Neural cell (in vitro differentiated cells): ENCODE measurements at regions not wholly inside any gene's neighbourhood (a gene's known extent, or its start where the extent isn't known, plus 50 kb on each side); places are given as distances from the start of the nearest gene placed in this dataset.

Source experiments
- H2AFZ ChIP-seq: fragments of 200-600, 300-800 bp; sonication (generic), shearing (Covaris generic); 2 replicates; pipeline ENCODE4 v1.6.0; 2014; ENCODE audit warnings: low read depth, mild to moderate bottlenecking, antibody characterized with exemption, low read length, moderate library complexity
- H3F3A ChIP-seq: fragments of 200-600 bp; shearing (Covaris generic); 2 replicates; pipeline ENCODE4 v1.6.1; 2016; ENCODE audit warnings: mild to moderate bottlenecking, moderate library complexity, mixed read lengths, antibody characterized with exemption, low read length; ENCODE audit not compliant: insufficient read depth, poor library complexity, severe bottlenecking
- H3K27ac ChIP-seq: fragments of 200-600, 300-800 bp; sonication (generic), shearing (Covaris generic); 2 replicates; pipeline ENCODE4 v1.5.1; 2014; ENCODE audit warnings: mild to moderate bottlenecking, low read length, moderate library complexity
- H3K27me3 ChIP-seq: fragments of 300-800, 200-600 bp; sonication (generic), shearing (Covaris generic); 2 replicates; pipeline ENCODE4 v1.6.0; 2014; ENCODE audit warnings: mild to moderate bottlenecking, low read depth, low read length, moderate library complexity; ENCODE audit not compliant: insufficient read depth
- H3K36me3 ChIP-seq: fragments of 300-800, 200-600 bp; sonication (generic), shearing (Covaris generic); 2 replicates; pipeline ENCODE4 v1.5.1; 2014; ENCODE audit warnings: mild to moderate bottlenecking, antibody characterized with exemption, low read length, moderate library complexity; ENCODE audit not compliant: insufficient read depth
- H3K4me2 ChIP-seq: fragments of 300-800, 200-600 bp; sonication (generic), shearing (Covaris generic); 2 replicates; pipeline ENCODE4 v1.6.0; 2014; ENCODE audit warnings: mild to moderate bottlenecking, low read length
- H3K4me3 ChIP-seq: fragments of 300-800, 200-600 bp; sonication (generic), shearing (Covaris generic); 2 replicates; pipeline ENCODE4 v1.5.1; 2014; ENCODE audit warnings: mild to moderate bottlenecking, low read length, moderate library complexity
- H3K79me2 ChIP-seq: fragments of 200-600 bp; shearing (Covaris generic); replicated peaks from 2 replicates; pipeline ENCODE4 v1.6.0; 2014; ENCODE audit warnings: mild to moderate bottlenecking, low read length, moderate library complexity; ENCODE audit not compliant: insufficient read depth
- H3K9ac ChIP-seq: fragments of 300-800, 200-600 bp; sonication (generic), shearing (Covaris generic); 2 replicates; pipeline ENCODE4 v1.6.1; 2016; ENCODE audit warnings: mild to moderate bottlenecking, low read length, mixed read lengths
- H3K9me2 ChIP-seq: fragments of 200-600 bp; shearing (Covaris generic); 2 replicates; pipeline ENCODE4 v1.6.1; 2016; ENCODE audit warnings: mild to moderate bottlenecking, low read length, mixed read lengths; ENCODE audit not compliant: insufficient read depth
- H3K9me3 ChIP-seq: fragments of 200-600, 300-800 bp; sonication (generic), shearing (Covaris generic); 2 replicates; pipeline ENCODE4 v1.6.1; 2016; ENCODE audit warnings: mild to moderate bottlenecking, mixed run types, low read length, moderate library complexity, mixed read lengths
- H4K20me1 ChIP-seq: fragments of 200-600 bp; shearing (Covaris generic); 2 replicates; pipeline ENCODE4 v1.6.1; 2016; ENCODE audit warnings: mild to moderate bottlenecking, mixed run types; ENCODE audit not compliant: insufficient read depth
- EP300 ChIP-seq: fragments of 450-650 bp; conservative IDR thresholded peaks from 2 replicates; pipeline ENCODE4 v1.6.1; 2014; ENCODE audit warnings: antibody characterized with exemption, mild to moderate bottlenecking, moderate library complexity; ENCODE audit not compliant: poor library complexity, severe bottlenecking
- EZH2 ChIP-seq: fragments of 200-600, 300-800 bp; shearing (Covaris generic), sonication (generic); IDR thresholded peaks from 2 replicates; pipeline ENCODE4 v1.6.1; 2014; ENCODE audit warnings: antibody characterized with exemption, low read length, borderline replicate concordance, mild to moderate bottlenecking; ENCODE audit not compliant: insufficient read depth, poor library complexity, severe bottlenecking
- MXI1 ChIP-seq: fragments of 450-650 bp; conservative IDR thresholded peaks from 2 replicates; pipeline ENCODE4 v1.6.1; 2014; ENCODE audit warnings: antibody characterized with exemption, mild to moderate bottlenecking; ENCODE audit not compliant: poor library complexity, severe bottlenecking
- POLR2AphosphoS5 ChIP-seq: IDR thresholded peaks from 2 replicates; pipeline ENCODE4 v1.6.1; 2012
- RAD21 ChIP-seq: fragments of 450-650 bp; conservative IDR thresholded peaks from 2 replicates; pipeline ENCODE4 v1.6.1; 2014; ENCODE audit warnings: antibody characterized with exemption, mild to moderate bottlenecking, moderate library complexity
- SMC3 ChIP-seq: fragments of 450-650 bp; conservative IDR thresholded peaks from 2 replicates; pipeline ENCODE4 v1.6.1; 2014; ENCODE audit warnings: antibody characterized with exemption, mild to moderate bottlenecking, moderate library complexity; ENCODE audit not compliant: poor library complexity
- TAF1 ChIP-seq: IDR thresholded peaks from 2 replicates; pipeline ENCODE4 v1.6.1; 2012; ENCODE audit warnings: low read depth
- TF ChIP-seq, protein P1 (sequence below): IDR thresholded peaks from 2 replicates; pipeline ENCODE4 v1.6.1; 2012; ENCODE audit warnings: borderline replicate concordance
- TF ChIP-seq, protein P2 (sequence below): fragments of 450-650 bp; IDR thresholded peaks from 2 replicates; pipeline ENCODE4 v1.5.1; 2014; ENCODE audit warnings: antibody characterized with exemption, mild to moderate bottlenecking, moderate library complexity; ENCODE audit not compliant: poor library complexity, severe bottlenecking

GRCh38 chr12:13849456-13849855, 131.9 kb downstream of the GRIN2B start:
- Histone ChIP-seq H3K27me3 (no peaks in the 10 kb centered on the region), H3F3A (no peaks in the 10 kb centered on the region), H3K9me2 (no peaks in the 10 kb centered on the region), H3K9me3 (no peaks in the 10 kb centered on the region), H3K79me2 (no peaks in the 10 kb centered on the region), H3K4me2 (no peak overlapping the region), H4K20me1 (no peaks in the 10 kb centered on the region), H2AFZ (no peak overlapping the region), H3K27ac (no peak overlapping the region), H3K4me3 (no peak overlapping the region), H3K9ac (no peak overlapping the region), H3K36me3 (no peaks in the 10 kb centered on the region)
- TF ChIP-seq EZH2, result no peak
- TF ChIP-seq, protein P1, sequence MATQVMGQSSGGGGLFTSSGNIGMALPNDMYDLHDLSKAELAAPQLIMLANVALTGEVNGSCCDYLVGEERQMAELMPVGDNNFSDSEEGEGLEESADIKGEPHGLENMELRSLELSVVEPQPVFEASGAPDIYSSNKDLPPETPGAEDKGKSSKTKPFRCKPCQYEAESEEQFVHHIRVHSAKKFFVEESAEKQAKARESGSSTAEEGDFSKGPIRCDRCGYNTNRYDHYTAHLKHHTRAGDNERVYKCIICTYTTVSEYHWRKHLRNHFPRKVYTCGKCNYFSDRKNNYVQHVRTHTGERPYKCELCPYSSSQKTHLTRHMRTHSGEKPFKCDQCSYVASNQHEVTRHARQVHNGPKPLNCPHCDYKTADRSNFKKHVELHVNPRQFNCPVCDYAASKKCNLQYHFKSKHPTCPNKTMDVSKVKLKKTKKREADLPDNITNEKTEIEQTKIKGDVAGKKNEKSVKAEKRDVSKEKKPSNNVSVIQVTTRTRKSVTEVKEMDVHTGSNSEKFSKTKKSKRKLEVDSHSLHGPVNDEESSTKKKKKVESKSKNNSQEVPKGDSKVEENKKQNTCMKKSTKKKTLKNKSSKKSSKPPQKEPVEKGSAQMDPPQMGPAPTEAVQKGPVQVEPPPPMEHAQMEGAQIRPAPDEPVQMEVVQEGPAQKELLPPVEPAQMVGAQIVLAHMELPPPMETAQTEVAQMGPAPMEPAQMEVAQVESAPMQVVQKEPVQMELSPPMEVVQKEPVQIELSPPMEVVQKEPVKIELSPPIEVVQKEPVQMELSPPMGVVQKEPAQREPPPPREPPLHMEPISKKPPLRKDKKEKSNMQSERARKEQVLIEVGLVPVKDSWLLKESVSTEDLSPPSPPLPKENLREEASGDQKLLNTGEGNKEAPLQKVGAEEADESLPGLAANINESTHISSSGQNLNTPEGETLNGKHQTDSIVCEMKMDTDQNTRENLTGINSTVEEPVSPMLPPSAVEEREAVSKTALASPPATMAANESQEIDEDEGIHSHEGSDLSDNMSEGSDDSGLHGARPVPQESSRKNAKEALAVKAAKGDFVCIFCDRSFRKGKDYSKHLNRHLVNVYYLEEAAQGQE, result no peak
- TF ChIP-seq, protein P2, sequence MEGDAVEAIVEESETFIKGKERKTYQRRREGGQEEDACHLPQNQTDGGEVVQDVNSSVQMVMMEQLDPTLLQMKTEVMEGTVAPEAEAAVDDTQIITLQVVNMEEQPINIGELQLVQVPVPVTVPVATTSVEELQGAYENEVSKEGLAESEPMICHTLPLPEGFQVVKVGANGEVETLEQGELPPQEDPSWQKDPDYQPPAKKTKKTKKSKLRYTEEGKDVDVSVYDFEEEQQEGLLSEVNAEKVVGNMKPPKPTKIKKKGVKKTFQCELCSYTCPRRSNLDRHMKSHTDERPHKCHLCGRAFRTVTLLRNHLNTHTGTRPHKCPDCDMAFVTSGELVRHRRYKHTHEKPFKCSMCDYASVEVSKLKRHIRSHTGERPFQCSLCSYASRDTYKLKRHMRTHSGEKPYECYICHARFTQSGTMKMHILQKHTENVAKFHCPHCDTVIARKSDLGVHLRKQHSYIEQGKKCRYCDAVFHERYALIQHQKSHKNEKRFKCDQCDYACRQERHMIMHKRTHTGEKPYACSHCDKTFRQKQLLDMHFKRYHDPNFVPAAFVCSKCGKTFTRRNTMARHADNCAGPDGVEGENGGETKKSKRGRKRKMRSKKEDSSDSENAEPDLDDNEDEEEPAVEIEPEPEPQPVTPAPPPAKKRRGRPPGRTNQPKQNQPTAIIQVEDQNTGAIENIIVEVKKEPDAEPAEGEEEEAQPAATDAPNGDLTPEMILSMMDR, result no peak
- TF ChIP-seq EP300, result no peak
- TF ChIP-seq SMC3, result no peak
- no peak for TF ChIP-seq POLR2AphosphoS5
- no peak for TF ChIP-seq MXI1
- no peak for TF ChIP-seq RAD21
- TF ChIP-seq TAF1, result no peak

DNA sequence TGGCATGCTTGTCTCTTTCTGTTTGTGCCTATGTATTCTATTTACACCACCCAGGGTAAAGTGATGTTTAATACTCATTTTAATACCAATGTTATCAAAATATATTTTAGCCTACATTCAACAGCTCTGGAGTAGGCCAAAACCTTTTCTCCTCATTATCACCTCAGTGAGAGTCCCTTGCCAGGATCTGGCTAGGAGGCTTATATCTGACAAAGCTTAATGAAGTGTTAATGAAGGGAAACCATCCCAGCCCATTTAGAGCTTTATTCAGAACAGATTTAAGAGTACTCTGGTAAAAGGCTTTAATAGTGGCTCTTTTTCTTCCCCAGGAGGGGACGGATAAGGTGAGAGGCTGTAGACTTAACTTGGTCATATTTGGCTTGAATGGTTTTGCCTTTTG, 137.6 kb downstream of the GRIN2B start:
- no peak overlapping the region for H2AFZ ChIP-seq
- H3K4me3 ChIP-seq, result no peak overlapping the region
- H3K79me2 ChIP-seq, result no peaks in the 10 kb centered on the region
- H3K4me2 ChIP-seq, result no peak overlapping the region
- no peaks in the 10 kb centered on the region for H4K20me1 ChIP-seq
- no peak overlapping the region for H3K27ac ChIP-seq
- TF ChIP-seq MXI1 (no peak), EP300 (no peak), RAD21 (no peak), TAF1 (no peak), SMC3 (no peak), POLR2AphosphoS5 (no peak)
- TF ChIP-seq, protein P1, result no peak
- H3K9ac ChIP-seq, result no peak overlapping the region
- no peaks in the 10 kb centered on the region for H3K9me3 ChIP-seq
- H3F3A ChIP-seq, result peaks cover 5% of the 10 kb centered on the region
- no peaks in the 10 kb centered on the region for H3K9me2 ChIP-seq
- no peaks in the 10 kb centered on the region for H3K27me3 ChIP-seq
- H3K36me3 ChIP-seq, result no peaks in the 10 kb centered on the region
